K562 (cell line): ENCODE measurements at regions not wholly inside any gene's neighbourhood (a gene's known extent, or its start where the extent isn't known, plus 50 kb on each side); places are given as distances from the start of the nearest gene placed in this dataset.

Source experiments
- ATAC-seq: fragments of 200-7000 bp; cut with Tn5 transposase; 3 replicates; pipeline ENCODE4 v1.9.1; 2020; ENCODE audit warnings: moderate library complexity
- BruUV-seq: library from RNA; stranded (reverse); fragments of 400-500 nt; replicated peaks from 2 replicates; lab custom pipeline; 2021; lab: Mats Ljungman, UMichigan
- CTCF ChIA-PET: fragments of 300-600 bp; formaldehyde crosslinking; extraction: SDS; loops from one replicate; lab custom pipeline; 2021; ENCODE audit warnings: low intra/inter-chr PET ratio; lab: Yijun Ruan, JAX
- POLR2A ChIA-PET: fragments of 300-600, 350-650 bp; sonication (Branson Sonifier 250); formaldehyde crosslinking; extraction: SDS; loops from one replicate; lab custom pipeline; 2021; ENCODE audit warnings: antibody characterized with exemption, inconsistent platforms; lab: Yijun Ruan, JAX
- DNase-seq, 4 experiments: peaks; one replicate each; pipeline versions ENCODE4 v3.0.0 to v3.0.0-alpha.2; 2011 to 2018; ENCODE audit warnings: low spot score in 3 of 4, mixed read lengths in 3 of 4; ENCODE audit errors: extremely low read depth in 1 of 4
- FAIRE-seq: peaks from 2 replicates; lab custom pipeline; 2011; peaks lifted over from hg19 to GRCh38; lab: Jason Lieb, UNC
- H2AFZ ChIP-seq: 2 replicates; pipeline ENCODE4 v1.6.0; 2011; ENCODE audit warnings: low read depth, low read length, control low read depth, inconsistent platforms
- H3K27ac ChIP-seq: fragments of 200-600 bp; 3 replicates; pipeline ENCODE4 v1.8.0; 2011; ENCODE audit warnings: low read depth, mild to moderate bottlenecking, control low read depth, inconsistent platforms, low read length, moderate library complexity, mixed read lengths; ENCODE audit errors: extremely low read depth
- H3K27me3 ChIP-seq, 2 experiments: fragments of 300-600 bp in 1 of 2; 2 replicates in 1 of 2; 3 replicates in 1 of 2; pipeline versions ENCODE4 v1.6.0 to v1.8.0; 2011; ENCODE audit warnings: inconsistent platforms in 2 of 2, low read length in 2 of 2, mild to moderate bottlenecking in 1 of 2, mixed read lengths in 1 of 2, moderate library complexity in 1 of 2; ENCODE audit not compliant: control insufficient read depth in 2 of 2, insufficient read depth in 2 of 2
- H3K36me3 ChIP-seq: fragments of 300-600 bp; 3 replicates; pipeline ENCODE4 v1.8.0; 2011; ENCODE audit warnings: mild to moderate bottlenecking, low read length, inconsistent platforms; ENCODE audit not compliant: control insufficient read depth, insufficient read depth
- H3K4me1 ChIP-seq, 2 experiments: fragments of 200-600 bp in 1 of 2; replicated peaks in 1 of 2; 2 replicates in 1 of 2; 3 replicates in 1 of 2; pipeline versions ENCODE4 v1.5.1 to v1.8.0; 2011; ENCODE audit warnings: inconsistent platforms in 2 of 2, low read length in 2 of 2, mild to moderate bottlenecking in 1 of 2, mixed read lengths in 1 of 2, moderate library complexity in 1 of 2; ENCODE audit not compliant: control insufficient read depth in 2 of 2, insufficient read depth in 2 of 2
- H3K4me2 ChIP-seq: 2 replicates; pipeline ENCODE4 v1.6.1; 2011; ENCODE audit warnings: low read length, control low read depth, inconsistent platforms, mixed read lengths; ENCODE audit not compliant: insufficient read depth
- H3K4me3 ChIP-seq: fragments of 200-600 bp; sonication (generic), shearing (Covaris generic); 2 replicates; pipeline ENCODE4 v1.5.1; 2016; ENCODE audit warnings: control low read depth, inconsistent platforms
- H3K79me2 ChIP-seq: fragments of 200-600 bp; 3 replicates; pipeline ENCODE4 v1.8.0; 2011; ENCODE audit warnings: low read length, inconsistent platforms; ENCODE audit not compliant: control insufficient read depth, insufficient read depth
- H3K9ac ChIP-seq, 2 experiments: 2 replicates each; pipeline versions ENCODE4 v1.6.0 to v1.6.1; 2011; ENCODE audit warnings: low read depth in 2 of 2, low read length in 2 of 2, control low read depth in 1 of 2, inconsistent platforms in 1 of 2, mild to moderate bottlenecking in 1 of 2, mixed read lengths in 1 of 2; ENCODE audit not compliant: insufficient read depth in 1 of 2
- H3K9me1 ChIP-seq: one replicate; pipeline ENCODE4 v1.6.0; 2011; ENCODE audit warnings: inconsistent platforms, mild to moderate bottlenecking, low read length, moderate library complexity; ENCODE audit not compliant: control insufficient read depth, insufficient read depth
- H3K9me3 ChIP-seq: replicated peaks from 2 replicates; pipeline ENCODE4 v1.5.1; 2011; ENCODE audit warnings: low read depth, low read length, inconsistent platforms; ENCODE audit not compliant: control insufficient read depth, insufficient read depth
- H4K20me1 ChIP-seq: replicated peaks from 2 replicates; pipeline ENCODE4 v1.6.1; 2011; ENCODE audit warnings: low read length, inconsistent platforms, mixed read lengths; ENCODE audit not compliant: control insufficient read depth, insufficient read depth
- ATF7 ChIP-seq: fragments of 450-650 bp; IDR thresholded peaks from 2 replicates; pipeline ENCODE4 v1.7.1; 2014; ENCODE audit warnings: mild to moderate bottlenecking, moderate library complexity
- CREBBP ChIP-seq: IDR thresholded peaks from one replicate; pipeline ENCODE4 v1.6.1; 2012; ENCODE audit warnings: low read depth, mild to moderate bottlenecking, control low read depth, inconsistent platforms, low read length
- CTBP1 ChIP-seq: fragments of 450-650 bp; IDR thresholded peaks from 2 replicates; pipeline ENCODE4 v1.6.1; 2016; ENCODE audit warnings: borderline replicate concordance
- E2F3 ChIP-seq: fragments of 250-450 bp; sonication (Bioruptor Pico); IDR thresholded peaks from 2 replicates; pipeline ENCODE4 v1.4.0; 2020; ENCODE audit warnings: mild to moderate bottlenecking
- ELK3 ChIP-seq: fragments of 450-650 bp; formaldehyde crosslinking; IDR thresholded peaks from 2 replicates; pipeline ENCODE4 v1.4.0; 2020; ENCODE audit warnings: mild to moderate bottlenecking
- RNF2 ChIP-seq: sonication (generic); IDR thresholded peaks from 2 replicates; pipeline ENCODE4 v1.6.1; 2016
- ZNF124 ChIP-seq: sonication (generic); formaldehyde crosslinking; IDR thresholded peaks from 2 replicates; pipeline ENCODE4 v1.8.1; 2022; ENCODE audit warnings: missing genetic modification reagents
- ZNF253 ChIP-seq: fragments of 250-450 bp; sonication (Bioruptor Pico); conservative IDR thresholded peaks from 2 replicates; pipeline ENCODE4 v1.6.1; 2021; ENCODE audit warnings: mild to moderate bottlenecking
- WGBS: fragments of 100-300 bp; shearing (Covaris generic); methylation state at CpG from one replicate; pipeline ENCODE4 v1.1.6; 2016; ENCODE audit warnings: low coverage, mixed read lengths; ENCODE audit not compliant: insufficient coverage; ENCODE audit errors: missing lambda C conversion rate; 5-methylcytosine and 5-hydroxymethylcytosine counted together
- in situ Hi-C: fragments of 300-500 bp; cut with MboI; formaldehyde crosslinking; loops from 4 replicates; pipeline ENCODE4 v1.15.0; 2018; ENCODE audit warnings: inconsistent platforms, mixed read lengths
- intact Hi-C: fragments of 100-400 bp; cut with micrococcal nuclease; formaldehyde crosslinking; loops from 2 replicates; pipeline ENCODE4 v1.14.2; 2022
- TF ChIP-seq, protein P1 (sequence below): sonication (generic); formaldehyde crosslinking; IDR thresholded peaks from 2 replicates; pipeline ENCODE4 v1.5.0; 2020; ENCODE audit warnings: missing genetic modification reagents

GRCh38 chr20:58006346-58007316 is 221.8 kb downstream of the ANKRD60 start (continued):
- no peak for TF ChIP-seq CTBP1

- Histone ChIP-seq H3K27ac (no peak overlapping the region), H3K9me3 (no peaks in the 10 kb centered on the region), H3K4me1 (no peaks in the 10 kb centered on the region), H3K79me2 (no peaks in the 10 kb centered on the region), H3K9me1 (no peaks in the 10 kb centered on the region), H3K27me3 (peaks cover 15 to 36% of the 10 kb centered on the region in 2 experiments; a peak in 3 of 5 replicates), H4K20me1 (no peaks in the 10 kb centered on the region), H3K4me2 (no peak overlapping the region), H3K36me3 (no peaks in the 10 kb centered on the region), H3K4me3 (no peak overlapping the region), H3K9ac (no peak overlapping the region), H2AFZ (no peak overlapping the region)
- BruUV-seq: no TSS peak
- ChIA-PET POLR2A (no interaction called here), CTCF (no interaction called here)
- intact Hi-C loops: no loop called here
- TF ChIP-seq RNF2 (no peak), ATF7 (no peak), ELK3 (CRISPR knock-in tag) (no peak), ZNF124 (CRISPR knock-in tag) (no peak), CREBBP (no peak), ZNF253 (no peak), E2F3 (CRISPR knock-in tag) (no peak)
- TF ChIP-seq, protein P1, sequence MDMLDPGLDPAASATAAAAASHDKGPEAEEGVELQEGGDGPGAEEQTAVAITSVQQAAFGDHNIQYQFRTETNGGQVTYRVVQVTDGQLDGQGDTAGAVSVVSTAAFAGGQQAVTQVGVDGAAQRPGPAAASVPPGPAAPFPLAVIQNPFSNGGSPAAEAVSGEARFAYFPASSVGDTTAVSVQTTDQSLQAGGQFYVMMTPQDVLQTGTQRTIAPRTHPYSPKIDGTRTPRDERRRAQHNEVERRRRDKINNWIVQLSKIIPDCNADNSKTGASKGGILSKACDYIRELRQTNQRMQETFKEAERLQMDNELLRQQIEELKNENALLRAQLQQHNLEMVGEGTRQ: no peak
- FAIRE-seq (no peak), ATAC-seq (no peak), DNase-seq (no peak)
- in situ Hi-C loops: no loop called here
- WGBS: 2% methylated on average over 8 of the region's 8 CpGs
These were observed 222.7 kb downstream of the ANKRD60 start for GRCh38 chr20:58005581-58006345.
